ENCODE measurements at regions not wholly inside any gene's neighbourhood (a gene's known extent, or its start where the extent isn't known, plus 50 kb on each side); places are given as distances from the start of the nearest gene placed in this dataset.
"Not testable (repeated sequence)": the region's sequence is repeated elsewhere in the genome, so short reads cannot be mapped to it uniquely, and the experiment has no call there.

GRCh38 chr13:34165158-34165557 lies 347.2 kb downstream of the RFC3 start:
- no peak for DNase-seq (ENCODE audit: low read depth in 2 of 2)

GRCh38 chr13:34166406-34166805 lies 348.5 kb downstream of the RFC3 start:
- no peak for DNase-seq (ENCODE audit: low read depth in 2 of 2)

GRCh38 chr13:34167347-34167746 lies 349.4 kb downstream of the RFC3 start:
- DNase-seq (ENCODE audit: low read depth in 2 of 2): no peak

- no peak for DNase-seq (ENCODE audit: low read depth in 2 of 2)
These were observed 354.1 kb downstream of the RFC3 start for GRCh38 chr13:34172048-34172447.

- no peak for DNase-seq (ENCODE audit: low read depth in 2 of 2)
These were observed 356.8 kb downstream of the RFC3 start for GRCh38 chr13:34174671-34175145.

GRCh38 chr13:34175551-34175950 lies 357.6 kb downstream of the RFC3 start:
- no peak for DNase-seq (ENCODE audit: low read depth in 2 of 2)

- no peak for DNase-seq (ENCODE audit: low read depth in 2 of 2)
These were observed 358.7 kb downstream of the RFC3 start for GRCh38 chr13:34176633-34177032.

- no peak for DNase-seq (ENCODE audit: low read depth in 2 of 2)
These were observed 361.5 kb downstream of the RFC3 start for GRCh38 chr13:34179481-34179880.

GRCh38 chr13:34179927-34180326 lies 362.0 kb downstream of the RFC3 start:
- DNase-seq (ENCODE audit: low read depth in 2 of 2): no peak

- DNase-seq (ENCODE audit: low read depth in 2 of 2): not testable (repeated sequence)
These were observed 363.3 kb downstream of the RFC3 start for GRCh38 chr13:34181256-34181655.

- no peak for DNase-seq (ENCODE audit: low read depth in 2 of 2)
These were observed 372.0 kb downstream of the RFC3 start for GRCh38 chr13:34189946-34190345.

- DNase-seq (ENCODE audit: low read depth in 2 of 2): no peak
These were observed 383.3 kb downstream of the RFC3 start for GRCh38 chr13:34201050-34201913.

- no peak for DNase-seq (ENCODE audit: low read depth in 2 of 2)
These were observed 389.4 kb downstream of the RFC3 start for GRCh38 chr13:34207334-34207733.

- DNase-seq (ENCODE audit: low read depth in 2 of 2): no peak
These were observed 389.9 kb downstream of the RFC3 start for GRCh38 chr13:34207872-34208271.

- no peak for DNase-seq (ENCODE audit: low read depth in 2 of 2)
These were observed 390.4 kb downstream of the RFC3 start for GRCh38 chr13:34208336-34208735.

- no peak for DNase-seq (ENCODE audit: low read depth in 2 of 2)
These were observed 392.4 kb downstream of the RFC3 start for GRCh38 chr13:34210341-34210740.

GRCh38 chr13:34214686-34215085 lies 396.7 kb downstream of the RFC3 start:
- no peak for DNase-seq (ENCODE audit: low read depth in 2 of 2)

GRCh38 chr13:34216256-34216655 lies 398.3 kb downstream of the RFC3 start:
- DNase-seq (ENCODE audit: low read depth in 2 of 2): no peak

- no peak for DNase-seq (ENCODE audit: low read depth in 2 of 2)
These were observed 399.5 kb downstream of the RFC3 start for GRCh38 chr13:34217343-34218025.

GRCh38 chr13:34223984-34224383 lies 406.0 kb downstream of the RFC3 start:
- no peak for DNase-seq (ENCODE audit: low read depth in 2 of 2)

GRCh38 chr13:34224877-34225276 lies 406.9 kb downstream of the RFC3 start:
- DNase-seq (ENCODE audit: low read depth in 2 of 2): no peak

GRCh38 chr13:34230271-34230670 lies 412.3 kb downstream of the RFC3 start:
- no peak for DNase-seq (ENCODE audit: low read depth in 2 of 2)

GRCh38 chr13:34241332-34241731 lies 423.4 kb downstream of the RFC3 start:
- DNase-seq (ENCODE audit: low read depth in 2 of 2): no peak
